GM21515 (cell line): ENCODE measurements at regions not wholly inside any gene's neighbourhood (a gene's known extent, or its start where the extent isn't known, plus 50 kb on each side); places are given as distances from the start of the nearest gene placed in this dataset.
"Not testable (repeated sequence)": the region's sequence is repeated elsewhere in the genome, so short reads cannot be mapped to it uniquely, and the experiment has no call there.

Experiments used
- ATAC-seq: cut with Tn5 transposase; IDR thresholded peaks from one replicate; pipeline ENCODE4 v1.9.1; 2021; ENCODE audit not compliant: unreplicated experiment

DNA sequence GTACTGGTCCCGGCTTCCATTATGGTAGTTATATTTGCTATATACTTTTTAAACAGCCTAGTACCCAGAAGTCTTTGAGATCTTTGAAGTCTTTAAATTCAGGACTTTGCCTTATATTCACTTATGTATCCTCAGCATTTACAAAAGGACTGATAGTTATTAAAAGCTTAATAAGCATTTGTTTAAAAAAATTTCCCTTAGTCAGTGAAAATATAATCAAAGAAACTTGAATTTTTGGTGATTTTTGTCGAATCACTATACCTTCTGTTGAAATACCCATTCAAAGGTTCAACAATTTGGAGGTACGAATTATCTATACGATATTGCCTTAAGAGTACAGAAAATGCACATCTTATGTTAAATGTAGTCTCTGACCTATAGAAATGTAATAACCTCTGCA lies 721.4 kb downstream of the NSUN3 start:
- no peak for ATAC-seq

DNA sequence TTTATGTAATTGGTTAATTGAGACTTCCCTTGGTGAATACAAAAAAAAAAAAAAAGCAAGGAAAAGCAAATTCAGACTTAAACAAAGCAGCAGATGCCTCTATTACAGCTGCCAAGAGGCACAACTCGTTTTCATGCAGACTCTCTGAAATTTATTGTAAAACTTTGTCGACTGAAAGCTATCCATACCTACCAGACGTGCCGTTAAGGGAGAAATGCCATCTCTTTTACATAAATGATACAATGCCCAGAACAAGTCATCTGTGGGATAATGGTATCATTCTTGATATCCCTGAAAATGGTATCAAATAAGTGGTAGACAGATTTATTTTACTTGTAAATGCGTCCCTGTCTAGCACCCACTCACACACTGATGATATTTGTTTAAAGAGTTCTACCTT lies 724.2 kb downstream of the NSUN3 start:
- ATAC-seq: no peak

DNA sequence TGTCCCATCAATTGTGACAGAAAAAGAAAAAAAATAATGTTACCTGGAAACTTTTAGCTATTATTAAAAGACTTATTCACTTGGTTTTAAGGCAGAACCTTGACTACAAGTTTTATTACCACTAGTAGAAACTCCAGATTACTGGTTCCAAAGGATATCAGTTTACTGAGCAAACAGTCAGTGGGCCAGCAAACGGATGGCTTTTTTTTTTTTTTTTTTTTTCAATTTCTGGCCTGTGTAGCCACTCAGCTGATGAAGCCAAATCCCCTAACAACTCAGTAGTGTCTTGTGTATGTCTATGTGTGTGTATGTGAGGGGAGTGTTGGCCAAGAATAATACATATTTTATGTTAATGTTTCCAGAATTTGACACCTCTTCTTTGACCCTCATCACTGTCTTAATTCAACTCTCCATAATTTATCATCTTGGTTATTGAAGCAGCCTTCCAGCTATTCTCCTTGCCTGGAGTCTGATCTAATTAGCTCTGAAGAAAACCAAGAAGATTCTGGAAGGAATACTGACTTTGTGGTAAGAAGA lies 724.9 kb downstream of the NSUN3 start:
- ATAC-seq: no peak

DNA sequence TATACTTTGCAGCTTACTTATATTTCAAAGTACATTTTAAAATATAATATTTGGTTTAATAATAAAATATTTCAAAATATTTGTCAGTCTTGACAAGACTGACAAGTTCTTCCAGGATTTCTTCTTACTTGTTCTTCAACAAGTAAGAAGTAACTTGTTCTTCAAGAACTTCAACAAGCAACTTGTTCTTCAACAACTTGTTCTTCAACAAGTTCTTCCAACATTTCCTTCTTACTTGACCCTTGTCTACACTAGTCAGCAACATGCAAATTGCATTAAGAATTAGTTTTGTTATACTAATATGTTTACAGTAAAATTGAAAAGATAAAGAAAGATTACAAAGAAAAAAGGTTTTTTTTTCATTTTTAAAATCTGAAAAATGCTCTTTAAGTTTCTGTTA lies 731.7 kb downstream of the NSUN3 start:
- no peak for ATAC-seq

DNA sequence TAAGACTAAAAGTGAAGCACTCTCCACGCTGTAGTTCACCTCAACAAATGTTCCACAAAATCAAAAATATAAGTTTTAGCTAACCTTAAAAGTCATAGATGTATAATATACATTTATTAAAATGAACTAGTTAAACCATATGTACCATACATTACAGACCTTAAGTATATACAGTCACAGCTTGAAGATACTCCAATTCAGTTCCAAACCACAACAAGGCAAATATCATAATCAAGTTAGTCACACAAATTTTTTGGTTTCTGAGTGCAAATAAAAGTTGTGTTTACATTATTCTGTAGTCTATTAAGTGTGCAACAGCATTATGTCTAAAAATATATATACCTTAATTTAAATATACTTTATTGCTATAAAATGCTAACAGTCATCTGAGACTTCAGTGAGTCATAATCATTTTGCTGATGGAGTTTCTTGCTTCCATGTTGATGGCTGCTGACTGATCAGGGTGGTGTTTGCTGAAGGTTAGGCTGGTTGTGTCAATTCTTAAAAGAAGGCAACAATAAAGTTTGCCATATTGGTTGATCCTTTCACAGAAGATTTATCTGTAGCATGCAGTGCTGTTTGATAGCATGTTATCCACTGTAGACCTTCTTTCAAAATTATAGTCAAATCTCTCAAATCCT lies 736.7 kb downstream of the NSUN3 start:
- ATAC-seq: no peak

DNA sequence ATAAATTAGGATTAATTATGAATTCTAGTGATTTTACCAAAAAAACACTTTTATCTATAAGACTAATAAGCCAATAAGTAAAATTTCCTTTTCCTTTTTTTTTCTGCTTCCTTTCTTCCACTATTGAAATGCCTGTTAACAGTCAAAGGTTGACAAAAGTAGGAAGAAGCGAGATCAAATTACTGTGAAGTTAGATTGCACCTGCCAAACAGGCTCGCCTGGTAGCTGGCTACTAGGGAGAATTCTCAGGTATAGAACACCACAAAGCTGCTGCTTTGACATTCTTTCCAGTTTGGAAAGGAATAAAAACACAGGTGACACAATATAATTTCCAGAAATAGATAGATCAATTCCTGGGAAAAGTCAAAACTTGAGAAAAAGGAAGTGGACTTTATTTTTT lies 749.0 kb downstream of the NSUN3 start:
- ATAC-seq: no peak

DNA sequence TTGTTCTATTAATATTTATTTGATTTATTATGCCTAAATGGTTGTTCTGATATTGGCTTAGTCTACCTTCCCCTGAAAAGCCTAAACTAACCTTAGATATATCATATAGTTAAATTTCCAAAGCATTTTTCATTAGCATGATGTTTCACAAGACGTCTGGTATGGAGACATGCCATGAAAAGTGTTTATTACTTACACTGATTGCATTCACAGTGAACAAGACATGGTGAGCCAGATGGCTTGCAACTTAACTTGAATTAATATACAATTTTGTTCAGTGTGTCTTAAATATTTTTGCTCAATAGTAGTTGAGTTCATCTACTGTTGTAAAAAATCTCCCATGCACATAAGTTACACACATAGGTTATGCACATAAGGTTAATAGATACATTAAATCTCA lies 758.4 kb downstream of the NSUN3 start:
- no peak for ATAC-seq

DNA sequence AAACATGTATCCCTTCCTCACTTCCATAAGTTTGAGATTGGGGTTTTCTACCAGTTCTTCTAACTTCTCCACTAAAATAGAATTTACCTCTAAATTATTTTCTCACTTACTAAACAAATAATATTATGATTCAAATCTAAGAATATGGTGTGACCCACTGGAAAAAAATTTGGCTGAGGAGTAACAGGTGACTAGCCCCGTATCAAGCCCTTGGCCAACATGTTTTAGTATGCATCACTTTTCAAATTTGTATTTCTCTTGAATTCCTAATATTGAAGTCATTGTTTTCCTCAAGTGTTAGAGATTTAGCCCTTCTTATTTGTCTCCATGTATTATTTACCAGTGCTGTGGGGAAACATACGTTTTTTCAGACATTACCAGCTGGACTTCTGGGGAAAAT lies 759.4 kb downstream of the NSUN3 start:
- no peak for ATAC-seq

DNA sequence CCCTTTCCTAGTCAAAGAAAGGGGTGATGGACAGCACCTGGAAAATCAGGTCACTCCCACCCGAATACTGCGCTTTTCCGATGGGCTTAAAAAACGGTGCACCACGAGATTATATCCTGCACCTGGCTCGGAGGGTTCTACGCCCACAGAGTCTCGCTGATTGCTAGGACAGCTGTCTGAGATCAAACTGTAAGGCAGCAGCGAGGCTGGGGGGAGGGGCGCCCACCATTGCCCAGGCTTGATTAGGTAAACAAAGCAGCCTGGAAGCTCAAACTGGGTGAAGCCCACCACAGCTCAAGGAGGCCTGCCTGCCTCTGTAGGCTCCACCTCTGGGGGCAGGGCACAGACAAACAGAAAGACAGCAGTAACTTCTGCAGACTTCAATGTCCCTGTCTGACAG lies 783.4 kb downstream of the NSUN3 start:
- ATAC-seq: not testable (repeated sequence)

DNA sequence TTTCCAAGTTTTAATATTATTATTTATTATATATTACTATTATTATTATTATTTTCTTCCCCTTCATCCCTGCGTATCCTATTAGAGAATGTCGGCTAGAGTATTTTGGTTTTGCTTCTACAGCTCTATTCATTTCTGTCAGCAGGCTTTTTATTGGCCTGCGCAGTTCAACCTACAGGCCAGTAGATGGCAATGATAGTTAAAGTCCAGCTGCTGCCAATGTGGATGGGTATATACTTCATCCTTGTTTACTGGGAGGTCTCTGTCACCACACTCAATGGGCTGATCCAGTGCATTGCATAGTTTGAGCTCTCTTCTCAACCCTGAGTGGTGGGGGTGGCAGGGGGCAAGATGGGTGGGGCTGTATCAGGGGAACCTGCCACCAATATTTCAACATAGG lies 799.8 kb downstream of the NSUN3 start:
- no peak for ATAC-seq

DNA sequence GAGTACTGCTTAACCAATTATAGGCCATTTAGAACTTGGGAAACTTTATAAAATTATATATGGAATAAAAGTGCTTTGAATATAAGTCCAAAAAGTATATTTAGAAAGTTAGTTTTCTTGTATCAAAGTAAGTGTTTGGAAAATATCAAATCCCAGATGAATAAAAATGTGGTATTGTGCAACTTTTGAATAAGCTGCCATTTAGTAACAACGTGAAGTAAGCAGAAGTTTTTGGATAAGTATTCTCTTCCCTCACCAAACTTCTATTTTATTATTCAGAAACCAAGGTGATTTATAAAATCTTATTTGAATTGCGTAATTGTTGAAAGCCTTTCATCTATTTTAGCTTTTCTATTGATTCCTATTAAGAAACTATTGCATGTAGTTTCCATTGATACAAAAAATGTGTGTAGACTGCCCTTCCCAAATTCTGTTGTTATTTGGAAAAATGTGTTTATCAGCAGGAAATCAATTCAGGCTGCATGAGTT lies 806.2 kb downstream of the NSUN3 start:
- no peak for ATAC-seq

DNA sequence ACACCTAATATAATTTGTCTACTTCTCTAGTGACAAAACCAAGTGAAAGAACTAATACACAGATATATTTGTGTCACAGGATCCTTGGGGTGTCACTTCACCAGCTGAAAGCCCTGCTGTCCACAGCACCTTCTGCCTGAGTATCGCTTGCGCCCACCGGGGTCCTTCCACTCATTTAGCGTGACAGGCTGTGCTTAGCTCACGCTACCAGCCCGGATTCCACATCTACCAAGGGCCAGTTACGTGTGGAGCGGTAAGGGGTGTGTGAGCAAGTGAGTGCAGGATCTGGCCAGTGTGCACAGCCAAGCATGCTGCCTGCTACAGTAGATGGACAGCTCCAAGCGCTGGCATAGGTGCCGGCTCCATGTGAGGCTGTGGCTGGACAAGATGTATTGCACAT lies 810.9 kb downstream of the NSUN3 start:
- no peak for ATAC-seq

DNA sequence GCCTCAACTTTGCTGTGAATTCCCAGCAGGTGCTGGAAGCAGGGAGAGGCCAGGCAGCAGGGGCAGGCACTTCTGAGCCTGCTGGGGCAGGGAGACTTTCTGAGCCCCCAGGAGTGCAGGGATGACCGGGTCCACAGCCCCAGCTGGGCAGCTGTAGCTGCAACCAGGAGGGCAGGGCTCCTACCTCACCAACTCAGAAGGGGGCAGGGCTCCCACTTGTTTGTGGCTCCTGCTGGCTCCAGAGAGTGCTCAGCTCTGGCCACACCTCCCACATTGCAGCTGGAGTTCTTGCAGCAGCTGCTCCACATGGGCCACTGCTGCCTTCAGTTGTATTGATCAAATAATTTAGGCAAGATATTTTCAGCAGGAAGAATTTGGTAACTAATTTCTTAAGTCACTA lies 812.3 kb downstream of the NSUN3 start:
- no peak for ATAC-seq

DNA sequence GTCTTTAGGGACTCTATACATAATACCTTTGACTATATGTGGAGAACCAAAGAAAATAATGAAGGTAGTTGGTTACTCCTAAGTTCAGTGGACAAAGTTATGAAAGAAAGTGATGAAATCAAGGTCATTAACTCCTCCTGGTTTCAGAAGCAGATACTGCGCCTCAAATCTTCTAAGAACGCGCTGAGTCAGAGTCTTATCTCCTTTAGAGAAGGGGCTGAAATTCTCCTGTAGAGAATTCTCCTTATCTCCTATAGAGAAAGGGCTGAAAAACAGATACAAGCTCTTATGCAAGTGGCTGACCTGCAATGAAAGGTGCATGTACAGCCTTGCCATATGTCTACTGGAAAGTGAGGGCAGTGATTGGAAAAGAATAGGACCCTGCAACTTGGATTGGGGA lies 824.2 kb downstream of the NSUN3 start:
- no peak for ATAC-seq

DNA sequence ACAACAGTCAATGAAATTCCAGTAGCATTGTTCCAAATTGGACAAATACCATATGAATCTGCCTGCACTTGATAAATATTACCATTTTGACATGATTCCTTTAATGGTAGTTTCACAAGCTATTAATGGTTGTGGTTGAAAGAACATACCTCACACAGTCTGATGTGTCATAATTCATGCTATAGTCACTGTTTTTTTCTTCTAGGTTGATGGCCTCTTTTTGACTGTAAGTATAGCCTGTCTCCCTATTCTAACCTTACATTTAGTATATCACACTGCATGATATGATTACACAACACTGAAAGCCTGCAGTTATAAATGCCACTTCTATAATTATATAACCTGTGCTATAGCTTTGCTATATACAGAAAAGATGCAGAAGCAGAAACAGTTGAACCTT lies 834.1 kb downstream of the NSUN3 start:
- no peak for ATAC-seq

DNA sequence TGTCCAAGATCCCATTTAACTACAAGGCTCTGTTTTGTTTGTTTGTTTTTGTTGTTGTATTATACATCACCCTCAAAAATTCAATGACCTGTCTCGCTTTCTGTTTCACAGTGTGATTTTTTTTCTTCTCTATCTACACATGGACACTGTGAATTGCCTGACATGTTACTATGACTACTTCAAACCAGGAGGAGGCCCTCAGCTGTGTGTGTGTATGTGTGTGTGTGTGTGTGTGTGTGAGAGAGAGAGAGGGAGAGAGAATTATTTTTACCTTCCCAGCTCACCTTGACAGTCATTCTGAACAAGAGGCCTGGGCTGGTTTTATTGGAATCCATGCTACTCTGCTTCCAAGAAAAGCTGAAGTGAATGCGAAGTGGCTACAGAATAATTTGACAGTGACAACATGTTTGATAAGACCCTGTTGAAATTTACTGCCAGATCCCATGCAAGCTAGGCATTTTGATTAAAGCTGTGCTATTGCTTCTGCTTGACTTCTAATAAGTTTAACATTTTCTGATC lies 841.4 kb downstream of the NSUN3 start:
- no peak for ATAC-seq

DNA sequence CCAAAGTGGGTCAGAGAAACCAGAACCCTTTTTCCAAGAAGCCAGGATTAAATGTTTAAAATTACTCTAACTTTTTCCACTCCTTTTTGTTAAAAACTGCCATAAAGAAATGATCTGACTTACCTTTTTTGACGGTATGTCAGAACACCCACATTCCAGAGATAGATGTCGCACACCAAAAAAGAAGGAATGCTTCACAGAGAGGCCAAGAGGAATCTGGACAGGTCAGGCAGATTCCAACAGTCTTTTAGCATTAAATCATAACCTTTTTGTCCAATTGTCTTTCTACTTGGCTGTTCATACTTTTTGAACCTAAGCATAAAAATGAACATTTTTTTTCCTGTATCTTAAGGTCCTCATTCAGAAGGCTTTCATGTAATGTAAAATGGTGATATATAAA lies 846.9 kb downstream of the NSUN3 start:
- ATAC-seq: no peak

DNA sequence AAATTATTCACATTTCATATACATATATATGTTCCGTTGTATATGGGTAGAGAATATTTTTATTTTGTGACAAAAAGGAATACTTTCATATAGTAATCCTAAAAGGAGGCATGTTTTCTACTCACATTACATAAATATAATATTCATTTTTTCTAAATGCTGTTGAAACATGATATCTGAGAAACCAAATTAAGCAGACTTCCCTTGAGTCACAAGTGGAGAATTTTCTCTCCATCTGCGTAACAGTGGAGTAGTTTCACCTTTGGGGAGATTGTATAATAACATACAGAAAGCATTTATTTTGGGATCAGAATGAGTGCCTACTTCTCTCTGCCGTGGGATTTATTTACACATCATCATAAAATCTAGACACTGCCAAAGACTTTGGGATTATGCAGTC lies 849.8 kb downstream of the NSUN3 start:
- ATAC-seq: no peak

DNA sequence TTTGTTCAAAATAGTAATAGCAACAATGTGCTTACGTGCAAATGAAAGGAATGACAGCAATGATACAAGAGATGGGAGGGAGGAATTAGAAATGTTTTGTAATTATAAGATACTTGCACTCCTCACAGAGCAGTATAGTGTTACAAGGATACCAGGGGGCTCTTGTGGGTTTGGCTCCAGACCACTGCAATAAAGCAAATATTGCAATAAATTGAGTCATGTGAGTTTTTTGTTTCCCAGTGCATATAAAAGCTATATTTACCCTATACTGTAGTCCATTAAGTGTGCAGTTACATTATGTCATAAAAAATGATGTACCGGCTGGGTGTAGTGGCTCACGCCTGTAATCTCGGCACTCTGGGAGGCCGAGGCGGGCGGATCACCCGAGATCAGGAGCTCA lies 864.3 kb downstream of the NSUN3 start:
- ATAC-seq: no peak

DNA sequence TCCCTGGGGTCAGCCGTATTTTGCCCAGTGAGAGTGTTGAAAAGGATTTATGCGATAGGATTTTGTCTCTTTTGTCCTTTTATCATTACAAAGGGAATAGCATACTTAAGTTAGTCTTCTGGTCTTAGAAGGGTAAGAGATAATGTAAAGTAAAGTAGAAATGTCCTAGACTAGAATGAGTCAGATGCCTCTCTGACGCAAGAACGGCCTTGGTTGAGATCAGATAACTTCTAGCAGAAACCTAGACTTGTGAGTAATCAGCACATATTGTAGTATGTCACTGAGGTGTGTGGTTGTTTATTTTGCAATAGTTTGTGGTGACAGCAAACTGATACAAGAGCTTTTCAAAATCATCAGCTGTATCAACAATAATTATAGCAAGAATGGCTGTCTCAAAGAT lies 866.1 kb downstream of the NSUN3 start:
- ATAC-seq: no peak

DNA sequence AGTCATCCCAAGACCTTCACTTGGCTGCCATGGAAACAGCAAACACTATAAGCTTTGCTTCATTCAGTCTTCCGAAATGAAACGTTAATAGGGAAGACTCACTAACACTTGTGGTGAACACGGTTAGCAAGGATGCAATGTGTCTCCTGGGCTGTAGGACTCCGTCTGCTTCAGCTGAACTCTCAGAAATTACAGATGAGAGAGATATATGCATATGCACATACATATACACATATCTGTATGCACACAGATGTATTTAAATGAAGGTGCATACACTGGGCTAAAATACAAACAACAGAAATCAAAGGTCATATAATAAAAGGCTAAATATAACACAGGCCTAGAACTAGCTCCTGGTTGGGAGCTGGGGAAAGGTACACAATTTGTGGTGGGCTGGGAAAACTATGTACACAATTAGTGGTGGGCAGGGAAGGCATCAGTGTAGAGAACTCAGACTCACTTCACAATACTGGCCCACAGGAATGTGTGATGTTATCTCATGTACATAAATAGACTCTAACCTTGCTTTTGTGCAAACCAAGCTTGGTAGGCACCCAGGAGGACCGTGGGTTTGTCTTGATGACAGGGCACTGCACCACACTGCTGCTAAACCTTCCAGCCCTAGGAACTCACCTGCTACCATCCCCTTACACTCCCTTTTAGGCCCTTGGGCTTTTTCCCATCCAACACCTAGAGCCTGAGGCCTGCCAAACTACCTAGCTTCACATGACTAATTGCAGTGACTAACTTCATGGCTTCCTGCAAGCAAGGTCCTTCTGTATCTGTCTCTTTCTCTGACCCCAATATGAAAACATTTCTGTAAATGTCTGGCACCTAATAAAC lies 873.1 kb downstream of the NSUN3 start:
- ATAC-seq: no peak

DNA sequence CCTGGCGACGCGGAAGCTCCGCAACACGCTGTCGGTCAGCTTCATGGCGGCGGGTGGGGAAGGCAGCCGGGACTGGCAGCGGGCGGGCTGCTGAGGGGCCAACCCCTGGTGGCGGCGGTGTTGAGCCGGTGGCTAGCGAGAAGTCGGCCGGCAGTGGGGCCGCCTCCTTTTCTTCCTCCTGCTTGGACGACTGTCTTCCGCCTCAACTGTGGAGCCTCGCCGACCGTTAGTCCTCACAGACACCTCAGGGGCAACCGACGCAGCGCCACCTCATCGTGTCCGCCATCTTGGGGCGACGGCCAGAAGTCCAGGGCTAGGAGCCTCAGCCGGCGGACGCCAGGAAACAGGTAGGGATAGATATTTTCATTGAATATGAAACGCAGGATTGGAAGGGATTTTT lies 875.1 kb downstream of the NSUN3 start:
- no peak for ATAC-seq
